Large intestine (tissue), 3 donors: ENCODE measurements at regions not wholly inside any gene's neighbourhood (a gene's known extent, or its start where the extent isn't known, plus 50 kb on each side); places are given as distances from the start of the nearest gene placed in this dataset.

Source experiments
- DNase-seq, 2 donors: peaks; one replicate each; pipeline versions ENCODE4 v3.0.0 to v3.0.0-alpha.2; 2013
- H3K27ac ChIP-seq: one replicate; pipeline ENCODE4 v1.5.1; 2013; ENCODE audit warnings: low read length
- H3K27me3 ChIP-seq: 2 replicates; pipeline ENCODE4 v1.6.1; 2013; ENCODE audit warnings: low read length; ENCODE audit not compliant: control insufficient read depth, insufficient read depth
- H3K36me3 ChIP-seq: 2 replicates; pipeline ENCODE4 v1.6.1; 2013; ENCODE audit warnings: low read length; ENCODE audit not compliant: control insufficient read depth, insufficient read depth
- H3K4me1 ChIP-seq: one replicate; pipeline ENCODE4 v1.6.1; 2013; ENCODE audit warnings: low read length; ENCODE audit not compliant: control insufficient read depth, insufficient read depth
- H3K4me3 ChIP-seq: one replicate; pipeline ENCODE4 v1.5.1; 2013; ENCODE audit warnings: low read length
- H3K9me3 ChIP-seq: one replicate; pipeline ENCODE4 v1.6.1; 2013; ENCODE audit warnings: mild to moderate bottlenecking, low read depth, low read length, moderate library complexity; ENCODE audit not compliant: control insufficient read depth
- WGBS: methylation state at CpG from one replicate; pipeline ENCODE4 v1.1.5; 2013; ENCODE audit warnings: low lambda C conversion rate; ENCODE audit not compliant: insufficient coverage; 5-methylcytosine and 5-hydroxymethylcytosine counted together

DNA sequence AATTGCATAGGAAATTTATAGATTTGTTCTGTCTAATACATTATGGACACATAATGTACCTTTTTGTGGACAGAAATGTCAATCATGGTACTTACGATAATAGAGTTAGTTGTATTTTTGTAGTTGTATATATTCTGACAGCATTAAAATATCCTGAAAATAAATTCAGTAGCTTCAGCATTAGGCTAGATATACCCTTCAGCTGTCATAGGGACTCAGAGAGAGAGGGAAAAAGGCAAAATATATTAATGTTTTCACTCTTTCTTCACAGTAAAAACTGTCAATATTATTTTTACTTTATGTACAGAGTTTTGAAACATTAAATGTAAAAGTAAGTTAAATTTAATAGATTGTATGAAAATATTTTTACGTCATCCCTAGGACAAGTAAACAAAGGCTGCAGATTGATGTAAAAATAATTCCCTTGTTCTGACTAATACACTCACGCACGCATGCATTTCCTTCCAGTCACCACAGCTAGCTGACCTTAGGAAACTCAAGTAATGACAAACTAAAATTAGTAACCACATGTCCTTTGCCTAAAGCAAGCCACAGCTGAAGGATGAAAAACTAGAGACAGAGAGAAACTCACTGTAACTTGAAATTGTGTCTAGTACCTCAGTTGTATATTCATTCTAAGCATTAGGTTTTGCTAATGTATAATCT lies 104.7 kb upstream of the CARD18 start:
- H3K27ac ChIP-seq, result no peak overlapping the region
- no peaks in the 10 kb centered on the region for H3K4me1 ChIP-seq
- H3K4me3 ChIP-seq, result no peak overlapping the region
- no peaks in the 10 kb centered on the region for H3K27me3 ChIP-seq
- no peaks in the 10 kb centered on the region for H3K36me3 ChIP-seq
- WGBS, result 85% methylated on average over 4 of the region's 4 CpGs
- DNase-seq, result no peak
- H3K9me3 ChIP-seq, result no peaks in the 10 kb centered on the region

DNA sequence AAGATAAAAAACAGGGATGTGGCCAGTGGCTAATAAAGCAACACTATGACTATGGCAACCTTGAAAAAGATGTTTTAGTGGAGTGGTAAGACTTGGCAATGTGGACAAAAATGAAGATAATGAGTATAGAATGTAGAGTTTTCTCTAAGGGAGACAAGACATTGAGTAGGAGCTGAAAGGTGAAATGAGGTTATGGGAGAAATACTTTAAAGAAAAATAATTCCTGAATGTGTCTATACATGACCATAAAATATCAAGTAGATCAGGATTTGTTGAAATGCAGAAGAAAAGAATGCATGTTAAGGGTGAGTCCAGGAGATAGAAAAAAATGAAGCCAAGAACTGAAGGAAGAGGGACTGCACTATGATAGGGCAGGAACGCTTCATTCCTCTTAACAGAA lies 101.6 kb upstream of the CARD18 start:
- Histone ChIP-seq H3K4me1 (no peaks in the 10 kb centered on the region), H3K9me3 (no peaks in the 10 kb centered on the region), H3K27me3 (no peaks in the 10 kb centered on the region), H3K4me3 (no peak overlapping the region), H3K36me3 (no peaks in the 10 kb centered on the region), H3K27ac (no peak overlapping the region)
- no peak for DNase-seq
- WGBS, result no CpG with 5 or more reads among the region's 1 CpG

DNA sequence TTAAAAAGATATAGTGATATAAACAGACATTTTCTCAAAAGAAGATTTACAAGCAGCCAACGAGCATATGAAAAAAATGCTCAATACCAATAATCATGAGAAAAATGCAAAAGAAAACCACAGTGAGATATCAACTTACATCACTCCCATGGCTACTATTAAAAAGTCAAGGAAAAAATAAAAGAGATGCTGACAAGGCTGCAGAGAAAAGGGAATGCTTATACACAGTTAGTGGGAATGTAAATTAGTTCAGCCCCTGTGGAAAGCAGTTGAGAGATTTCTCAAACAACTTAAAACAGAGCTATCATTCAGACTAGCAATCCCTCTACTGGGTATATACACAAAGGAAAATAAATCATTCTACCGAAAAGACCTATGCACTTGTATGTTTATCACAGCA lies 97.1 kb upstream of the CARD18 start:
- H3K9me3 ChIP-seq, result no peaks in the 10 kb centered on the region
- DNase-seq, result no peak
- no peak overlapping the region for H3K27ac ChIP-seq
- no peaks in the 10 kb centered on the region for H3K4me1 ChIP-seq
- H3K4me3 ChIP-seq, result no peak overlapping the region
- H3K27me3 ChIP-seq, result no peaks in the 10 kb centered on the region
- WGBS, result 56% methylated on average over 1 of the region's 2 CpGs
- no peaks in the 10 kb centered on the region for H3K36me3 ChIP-seq

DNA sequence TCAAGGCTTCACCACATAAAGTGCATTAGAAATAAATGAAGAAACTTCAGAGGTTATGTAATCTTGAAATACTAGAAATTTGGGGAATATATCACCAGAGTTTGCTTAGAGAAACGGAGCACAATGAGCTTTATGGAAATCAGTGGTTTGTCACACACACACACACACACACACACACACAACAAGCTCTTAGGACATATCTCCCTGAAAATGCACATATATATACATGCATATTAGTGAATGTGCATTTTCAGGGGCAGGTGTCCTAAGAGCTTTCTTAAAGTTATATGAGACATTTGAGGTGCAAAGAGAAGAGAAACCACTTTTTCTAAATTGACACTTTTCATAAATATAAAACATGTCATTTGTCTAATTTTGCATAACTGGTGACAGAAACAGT lies 93.7 kb upstream of the CARD18 start:
- Histone ChIP-seq H3K9me3 (no peaks in the 10 kb centered on the region), H3K4me3 (no peak overlapping the region), H3K27me3 (no peaks in the 10 kb centered on the region), H3K27ac (no peak overlapping the region), H3K4me1 (no peaks in the 10 kb centered on the region), H3K36me3 (no peaks in the 10 kb centered on the region)
- no peak for DNase-seq
- WGBS, result no CpG with 5 or more reads among the region's 1 CpG

DNA sequence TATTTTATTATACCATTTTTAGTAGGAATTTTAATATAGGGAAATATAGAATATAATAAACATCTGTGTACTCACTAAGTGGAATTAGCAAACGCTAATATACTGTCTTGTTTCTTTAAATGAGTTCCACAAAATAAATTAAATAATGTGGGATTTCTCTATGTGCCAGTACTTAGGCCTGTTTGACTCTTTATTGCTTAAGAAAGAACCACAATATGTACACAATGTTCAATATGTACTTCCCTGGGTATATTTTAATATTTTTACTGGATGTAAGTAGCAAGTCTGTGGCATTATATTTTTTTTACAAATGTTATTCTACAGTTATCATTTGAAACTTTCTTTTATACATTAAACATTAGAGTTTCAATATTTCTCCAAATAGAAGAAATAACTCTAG lies 92.5 kb upstream of the CARD18 start:
- Histone ChIP-seq H3K27ac (no peak overlapping the region), H3K4me1 (peaks cover 5% of the 10 kb centered on the region), H3K9me3 (no peaks in the 10 kb centered on the region), H3K36me3 (no peaks in the 10 kb centered on the region), H3K4me3 (no peak overlapping the region), H3K27me3 (no peaks in the 10 kb centered on the region)
- 100% methylated on average over 1 of the region's 1 CpG for WGBS
- no peak for DNase-seq

DNA sequence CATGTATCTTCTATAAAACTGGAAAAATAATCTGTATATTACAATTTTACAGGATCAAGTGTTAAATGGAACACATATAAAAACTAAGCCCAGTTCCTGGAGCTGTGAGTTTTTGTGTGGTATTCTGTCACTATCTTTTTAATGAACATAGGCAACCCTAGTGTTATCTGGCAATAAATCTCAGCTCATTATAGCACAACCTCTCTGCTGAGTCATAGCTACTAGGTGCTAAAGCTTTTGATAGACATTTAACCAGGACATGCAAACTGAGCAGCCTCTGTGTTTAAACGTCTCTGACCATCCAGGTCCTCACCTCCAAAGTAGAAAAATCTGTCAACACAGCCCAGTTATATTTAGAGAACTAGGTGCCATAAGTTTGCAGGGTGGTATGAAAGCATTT lies 91.0 kb upstream of the CARD18 start:
- Histone ChIP-seq H3K36me3 (no peaks in the 10 kb centered on the region), H3K4me1 (peaks cover 5% of the 10 kb centered on the region), H3K9me3 (no peaks in the 10 kb centered on the region), H3K27me3 (no peaks in the 10 kb centered on the region), H3K27ac (no peak overlapping the region), H3K4me3 (no peak overlapping the region)
- no CpG with 5 or more reads among the region's 1 CpG for WGBS
- peak in 1 of 2 donors; percentile 4 for DNase-seq

DNA sequence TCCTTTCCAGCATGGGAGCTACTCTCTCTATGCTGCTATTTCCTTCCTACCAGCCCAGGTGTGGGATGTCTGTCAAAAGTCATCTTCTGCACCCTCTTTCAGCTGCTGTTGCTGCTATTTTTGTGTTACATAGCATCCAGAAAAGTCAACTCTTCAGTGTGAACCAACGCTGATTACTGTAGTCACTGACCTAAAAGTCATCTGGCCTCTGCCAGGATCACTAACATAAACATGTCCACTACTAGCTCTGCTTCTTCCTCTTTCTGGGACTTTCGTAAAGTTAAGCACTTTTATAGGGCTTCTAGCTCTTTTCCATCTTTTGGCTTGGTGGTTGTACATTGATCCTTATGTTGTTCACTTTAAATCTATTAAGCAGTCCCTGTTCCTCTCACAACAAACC lies 90.2 kb upstream of the CARD18 start:
- 100% methylated on average over 1 of the region's 2 CpGs for WGBS
- no peaks in the 10 kb centered on the region for H3K36me3 ChIP-seq
- H3K4me1 ChIP-seq, result peaks cover 5% of the 10 kb centered on the region
- no peaks in the 10 kb centered on the region for H3K27me3 ChIP-seq
- no peaks in the 10 kb centered on the region for H3K9me3 ChIP-seq
- no peak overlapping the region for H3K4me3 ChIP-seq
- DNase-seq, result no peak
- H3K27ac ChIP-seq, result no peak overlapping the region

DNA sequence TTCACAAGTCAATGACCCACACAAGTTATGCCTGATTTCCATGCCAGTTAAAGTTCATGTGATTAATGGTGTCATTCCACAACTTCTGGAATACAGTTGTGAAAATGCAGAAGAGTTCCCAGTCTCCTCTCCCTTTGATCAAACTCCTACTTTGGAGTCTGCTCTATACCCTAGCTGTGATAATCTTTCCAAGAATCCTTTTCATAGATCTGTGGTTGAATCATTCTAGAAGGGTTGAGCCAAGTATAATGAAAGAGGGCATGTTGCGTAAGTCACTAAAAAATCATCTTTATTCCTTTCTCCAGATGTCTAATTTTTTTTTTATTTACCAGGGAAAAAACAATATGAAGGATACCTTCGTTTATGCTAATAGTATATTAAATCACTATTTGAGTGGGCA lies 89.7 kb upstream of the CARD18 start:
- WGBS, result 100% methylated on average over 1 of the region's 2 CpGs
- no peak for DNase-seq
- H3K9me3 ChIP-seq, result no peaks in the 10 kb centered on the region
- H3K4me1 ChIP-seq, result peaks cover 5% of the 10 kb centered on the region
- no peak overlapping the region for H3K4me3 ChIP-seq
- no peaks in the 10 kb centered on the region for H3K36me3 ChIP-seq
- H3K27me3 ChIP-seq, result no peaks in the 10 kb centered on the region
- no peak overlapping the region for H3K27ac ChIP-seq

DNA sequence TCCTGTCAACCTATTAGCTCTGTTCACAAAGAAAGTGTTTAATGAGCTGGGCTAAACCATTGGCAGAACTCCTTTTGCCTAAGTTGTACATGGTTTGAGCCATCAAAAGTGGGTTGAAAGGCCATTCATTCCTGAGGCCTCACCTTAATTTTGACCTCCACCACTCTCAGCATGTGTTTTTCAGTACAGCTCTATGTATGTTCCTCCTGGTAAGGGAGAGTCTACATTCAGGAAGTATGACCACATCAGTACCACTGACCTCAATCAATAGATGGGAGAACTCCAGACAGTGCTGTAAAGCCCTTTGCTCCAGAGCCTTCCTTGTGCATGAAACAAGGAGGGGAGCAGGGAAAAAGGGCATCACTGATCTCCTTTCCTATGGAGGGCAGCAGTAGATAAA lies 87.8 kb upstream of the CARD18 start:
- Histone ChIP-seq H3K27me3 (no peaks in the 10 kb centered on the region), H3K27ac (no peak overlapping the region), H3K4me3 (no peak overlapping the region), H3K36me3 (no peaks in the 10 kb centered on the region), H3K4me1 (peaks cover 5% of the 10 kb centered on the region), H3K9me3 (no peaks in the 10 kb centered on the region)
- no peak for DNase-seq

DNA sequence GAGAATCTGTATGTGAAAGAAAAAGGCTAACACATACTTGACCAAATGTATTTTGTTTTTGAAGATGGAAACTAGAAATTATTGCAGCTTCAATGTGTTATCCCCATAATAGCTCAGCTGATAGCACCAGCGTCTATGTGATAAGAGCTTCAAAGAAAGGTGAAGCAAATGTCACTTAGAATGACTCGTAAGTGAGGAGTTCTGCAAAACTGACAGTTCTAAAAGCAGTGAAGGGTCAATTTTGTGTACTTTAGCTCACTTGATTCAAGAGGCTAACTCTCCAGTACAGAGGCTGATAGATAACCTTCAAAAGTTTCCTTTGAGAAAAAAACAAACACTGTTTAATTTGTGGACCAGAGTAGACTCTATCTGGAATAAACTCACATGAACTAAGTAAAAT lies 87.2 kb upstream of the CARD18 start:
- H3K36me3 ChIP-seq, result no peaks in the 10 kb centered on the region
- peaks cover 5% of the 10 kb centered on the region for H3K4me1 ChIP-seq
- no peaks in the 10 kb centered on the region for H3K9me3 ChIP-seq
- H3K4me3 ChIP-seq, result no peak overlapping the region
- H3K27me3 ChIP-seq, result no peaks in the 10 kb centered on the region
- no peak overlapping the region for H3K27ac ChIP-seq
- DNase-seq, result peak in 1 of 2 donors; percentile 11
- no CpG with 5 or more reads among the region's 2 CpGs for whole genome bisulfite sequencing

DNA sequence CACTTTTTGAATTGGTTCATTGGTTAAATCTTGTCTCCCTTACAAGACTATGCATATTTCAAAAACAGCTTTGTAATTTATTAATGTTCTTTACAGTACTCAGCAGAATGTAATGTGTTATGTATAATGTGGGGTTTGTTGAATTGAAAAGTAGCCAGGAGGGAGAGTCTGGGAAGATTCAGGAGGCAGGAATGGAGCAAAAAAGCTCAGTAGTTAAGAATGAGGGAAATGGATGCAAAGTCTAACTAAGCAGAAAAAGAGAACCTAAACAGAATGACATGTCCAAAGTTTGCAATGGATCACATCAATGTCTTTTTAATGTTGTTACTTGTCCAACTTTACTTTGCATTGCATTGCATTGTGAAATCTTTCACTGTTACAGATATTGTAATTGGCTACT lies 86.5 kb upstream of the CARD18 start:
- H3K4me3 ChIP-seq, result no peak overlapping the region
- no peak for DNase-seq
- H3K27me3 ChIP-seq, result no peaks in the 10 kb centered on the region
- no peaks in the 10 kb centered on the region for H3K9me3 ChIP-seq
- peaks cover 5% of the 10 kb centered on the region for H3K4me1 ChIP-seq
- H3K27ac ChIP-seq, result no peak overlapping the region
- no peaks in the 10 kb centered on the region for H3K36me3 ChIP-seq
